K562 (cell line): ENCODE measurements at regions not wholly inside any gene's neighbourhood (a gene's known extent, or its start where the extent isn't known, plus 50 kb on each side); places are given as distances from the start of the nearest gene placed in this dataset.
A peak's percentile ranks its signal among the peaks of the same experiment; 100 is the strongest.

Source experiments
- CBX5 ChIP-seq: IDR thresholded peaks from 2 replicates; pipeline ENCODE4 v1.6.1; 2014; ENCODE audit warnings: low read depth, borderline replicate concordance
- JUN ChIP-seq, 2 experiments: sonication (generic) in 1 of 2; formaldehyde crosslinking in 1 of 2; IDR thresholded peaks; 2 replicates each; pipeline versions ENCODE4 v1.6.1 to v1.8.0; 2012 to 2022; ENCODE audit warnings: borderline replicate concordance in 2 of 2, mild to moderate bottlenecking in 2 of 2, improper control_type of control experiment in 1 of 2, low read depth in 1 of 2, low read length in 1 of 2, missing genetic modification reagents in 1 of 2
- JUNB ChIP-seq: fragments of 450-650 bp; formaldehyde crosslinking; conservative IDR thresholded peaks from 2 replicates; pipeline ENCODE4 v1.4.0; 2020; ENCODE audit warnings: mild to moderate bottlenecking
- JUND ChIP-seq, 2 experiments: IDR thresholded peaks; 2 replicates in 1 of 2; 3 replicates in 1 of 2; pipeline ENCODE4 v1.6.1; 2011; ENCODE audit warnings: borderline replicate concordance in 2 of 2, low read depth in 2 of 2, low read length in 2 of 2, improper control_type of control experiment in 1 of 2, missing biosample characterization in 1 of 2, missing genetic modification characterization in 1 of 2, missing genetic modification reagents in 1 of 2
- L3MBTL2 ChIP-seq: fragments of 450-650 bp; IDR thresholded peaks from 2 replicates; pipeline ENCODE4 v1.6.1; 2016; ENCODE audit warnings: mild to moderate bottlenecking, moderate library complexity
- MEIS2 ChIP-seq: fragments of 450-650 bp; IDR thresholded peaks from 2 replicates; pipeline ENCODE4 v1.6.1; 2014; ENCODE audit warnings: mild to moderate bottlenecking; ENCODE audit not compliant: partially characterized antibody
- POLR2H ChIP-seq: IDR thresholded peaks from 2 replicates; pipeline ENCODE4 v1.6.1; 2016; ENCODE audit warnings: missing genetic modification characterization, low read depth, mild to moderate bottlenecking, control low read depth, missing compliant biosample characterization, moderate library complexity
- SMAD1 ChIP-seq: fragments of 150-350 bp; IDR thresholded peaks from 2 replicates; pipeline ENCODE4 v1.6.1; 2014; ENCODE audit warnings: low read length, low read depth; ENCODE audit not compliant: partially characterized antibody
- SMARCA4 ChIP-seq: fragments of 450-650 bp; IDR thresholded peaks from 2 replicates; pipeline ENCODE4 v1.6.1; 2016
- SMARCE1 ChIP-seq: fragments of 450-650 bp; IDR thresholded peaks from 2 replicates; pipeline ENCODE4 v1.7.1; 2016; ENCODE audit warnings: mild to moderate bottlenecking
- SRSF9 ChIP-seq: fragments of 200-400 bp; formaldehyde crosslinking; IDR thresholded peaks from 2 replicates; pipeline ENCODE4 v1.6.1; 2017; ENCODE audit warnings: low read depth, low read length, borderline replicate concordance
- TBP ChIP-seq: optimal IDR thresholded peaks from 2 replicates; pipeline ENCODE3; 2011; ENCODE audit warnings: low read depth, low read length, improper control_type of control experiment
- ZEB2 ChIP-seq: fragments of 450-650 bp; IDR thresholded peaks from 2 replicates; pipeline ENCODE4 v1.6.1; 2016
- ZNF174 ChIP-seq: fragments of 250-450 bp; sonication (Bioruptor Pico); IDR thresholded peaks from 2 replicates; pipeline ENCODE4 v1.4.0; 2020; ENCODE audit warnings: mild to moderate bottlenecking
- TF ChIP-seq, protein P1 (sequence below): IDR thresholded peaks from 2 replicates; pipeline ENCODE4 v1.6.1; 2012; ENCODE audit warnings: low read depth, low read length, improper control_type of control experiment, borderline replicate concordance
- TF ChIP-seq, protein P2 (sequence below): fragments of 450-650 bp; formaldehyde crosslinking; IDR thresholded peaks from 2 replicates; pipeline ENCODE4 v1.4.0; 2020; ENCODE audit warnings: mild to moderate bottlenecking, mixed read lengths
- TF ChIP-seq, protein P3 (sequence below): sonication (generic); IDR thresholded peaks from 2 replicates; pipeline ENCODE4 v1.6.1; 2016
- TF ChIP-seq, protein P4 (sequence below): sonication (generic); formaldehyde crosslinking; IDR thresholded peaks from 2 replicates; pipeline ENCODE4 v1.8.1; 2023; ENCODE audit warnings: mild to moderate bottlenecking, missing genetic modification reagents
- TF ChIP-seq, protein P5 (sequence below): fragments of 450-650 bp; IDR thresholded peaks from 2 replicates; pipeline ENCODE4 v1.6.1; 2016; ENCODE audit warnings: mild to moderate bottlenecking

DNA sequence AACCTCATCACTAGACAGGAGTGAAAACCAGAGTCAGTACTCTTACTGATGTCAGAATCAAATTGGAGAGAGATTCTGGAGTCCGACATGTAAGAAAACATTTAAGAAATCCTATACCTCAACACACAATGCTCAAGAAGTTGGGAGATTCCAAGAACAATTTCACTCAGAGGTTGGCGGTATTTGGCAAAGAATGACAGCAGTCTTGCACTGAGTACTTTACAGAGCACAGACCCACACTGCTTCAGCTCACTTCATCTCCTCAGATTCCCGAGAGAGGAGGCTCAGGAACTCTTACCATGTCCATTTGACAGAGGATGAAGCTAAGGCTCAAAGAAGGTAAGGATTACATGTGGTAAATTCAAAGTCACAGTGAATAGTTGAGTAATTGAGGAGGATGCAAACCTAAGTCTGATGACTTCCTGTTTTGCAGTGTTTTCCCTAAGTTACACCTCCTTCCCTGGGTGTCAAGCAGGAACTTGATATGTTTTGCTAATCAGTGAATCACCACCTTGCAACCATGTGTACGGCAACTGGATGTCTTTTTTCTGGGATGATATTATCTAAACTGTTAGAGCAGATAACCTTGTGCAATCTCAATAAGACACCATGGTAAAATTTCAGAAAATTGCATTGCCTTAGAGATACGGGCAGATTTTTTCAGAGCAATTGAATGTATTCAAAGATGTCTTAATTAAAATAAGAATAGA lies 61.3 kb upstream of the MME start (continued):
- TF ChIP-seq, protein P1, sequence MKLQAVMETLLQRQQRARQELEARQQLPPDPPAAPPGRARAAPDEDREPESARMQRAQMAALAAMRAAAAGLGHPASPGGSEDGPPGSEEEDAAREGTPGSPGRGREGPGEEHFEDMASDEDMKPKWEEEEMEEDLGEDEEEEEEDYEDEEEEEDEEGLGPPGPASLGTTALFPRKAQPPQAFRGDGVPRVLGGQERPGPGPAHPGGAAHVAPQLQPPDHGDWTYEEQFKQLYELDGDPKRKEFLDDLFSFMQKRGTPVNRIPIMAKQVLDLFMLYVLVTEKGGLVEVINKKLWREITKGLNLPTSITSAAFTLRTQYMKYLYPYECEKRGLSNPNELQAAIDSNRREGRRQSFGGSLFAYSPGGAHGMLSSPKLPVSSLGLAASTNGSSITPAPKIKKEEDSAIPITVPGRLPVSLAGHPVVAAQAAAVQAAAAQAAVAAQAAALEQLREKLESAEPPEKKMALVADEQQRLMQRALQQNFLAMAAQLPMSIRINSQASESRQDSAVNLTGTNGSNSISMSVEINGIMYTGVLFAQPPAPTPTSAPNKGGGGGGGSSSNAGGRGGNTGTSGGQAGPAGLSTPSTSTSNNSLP, result peak; percentile 71; the same call in 1 of the 2 replicates
- no peak for TF ChIP-seq SMAD1
- no peak for TF ChIP-seq ZNF174 (CRISPR knock-in tag)
- TF ChIP-seq POLR2H (tag), result peak; percentile 52; the same call in 1 of the 2 replicates
- TF ChIP-seq, protein P2, sequence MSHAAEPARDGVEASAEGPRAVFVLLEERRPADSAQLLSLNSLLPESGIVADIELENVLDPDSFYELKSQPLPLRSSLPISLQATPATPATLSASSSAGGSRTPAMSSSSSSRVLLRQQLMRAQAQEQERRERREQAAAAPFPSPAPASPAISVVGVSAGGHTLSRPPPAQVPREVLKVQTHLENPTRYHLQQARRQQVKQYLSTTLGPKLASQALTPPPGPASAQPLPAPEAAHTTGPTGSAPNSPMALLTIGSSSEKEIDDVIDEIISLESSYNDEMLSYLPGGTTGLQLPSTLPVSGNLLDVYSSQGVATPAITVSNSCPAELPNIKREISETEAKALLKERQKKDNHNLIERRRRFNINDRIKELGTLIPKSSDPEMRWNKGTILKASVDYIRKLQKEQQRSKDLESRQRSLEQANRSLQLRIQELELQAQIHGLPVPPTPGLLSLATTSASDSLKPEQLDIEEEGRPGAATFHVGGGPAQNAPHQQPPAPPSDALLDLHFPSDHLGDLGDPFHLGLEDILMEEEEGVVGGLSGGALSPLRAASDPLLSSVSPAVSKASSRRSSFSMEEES (CRISPR knock-in tag), result no peak
- no peak for TF ChIP-seq CBX5
- peak; percentile 83 for TF ChIP-seq JUND (IDR thresholded peaks at IDR 0.05; ENCODE audit: borderline replicate concordance, low read depth, low read length)
- TF ChIP-seq JUND (tag; IDR thresholded peaks at IDR 0.05; ENCODE audit: borderline replicate concordance, low read depth, low read length), result peak; percentile 51; the same call in 1 of the 3 replicates
- TF ChIP-seq, protein P3, sequence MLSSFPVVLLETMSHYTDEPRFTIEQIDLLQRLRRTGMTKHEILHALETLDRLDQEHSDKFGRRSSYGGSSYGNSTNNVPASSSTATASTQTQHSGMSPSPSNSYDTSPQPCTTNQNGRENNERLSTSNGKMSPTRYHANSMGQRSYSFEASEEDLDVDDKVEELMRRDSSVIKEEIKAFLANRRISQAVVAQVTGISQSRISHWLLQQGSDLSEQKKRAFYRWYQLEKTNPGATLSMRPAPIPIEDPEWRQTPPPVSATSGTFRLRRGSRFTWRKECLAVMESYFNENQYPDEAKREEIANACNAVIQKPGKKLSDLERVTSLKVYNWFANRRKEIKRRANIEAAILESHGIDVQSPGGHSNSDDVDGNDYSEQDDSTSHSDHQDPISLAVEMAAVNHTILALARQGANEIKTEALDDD, result peak; percentile 65; the same call in 1 of the 2 replicates
- no peak for TF ChIP-seq TBP
- peak; percentile 92 for TF ChIP-seq SMARCA4
- peak; percentile 86 for TF ChIP-seq ZEB2
- TF ChIP-seq, protein P4, sequence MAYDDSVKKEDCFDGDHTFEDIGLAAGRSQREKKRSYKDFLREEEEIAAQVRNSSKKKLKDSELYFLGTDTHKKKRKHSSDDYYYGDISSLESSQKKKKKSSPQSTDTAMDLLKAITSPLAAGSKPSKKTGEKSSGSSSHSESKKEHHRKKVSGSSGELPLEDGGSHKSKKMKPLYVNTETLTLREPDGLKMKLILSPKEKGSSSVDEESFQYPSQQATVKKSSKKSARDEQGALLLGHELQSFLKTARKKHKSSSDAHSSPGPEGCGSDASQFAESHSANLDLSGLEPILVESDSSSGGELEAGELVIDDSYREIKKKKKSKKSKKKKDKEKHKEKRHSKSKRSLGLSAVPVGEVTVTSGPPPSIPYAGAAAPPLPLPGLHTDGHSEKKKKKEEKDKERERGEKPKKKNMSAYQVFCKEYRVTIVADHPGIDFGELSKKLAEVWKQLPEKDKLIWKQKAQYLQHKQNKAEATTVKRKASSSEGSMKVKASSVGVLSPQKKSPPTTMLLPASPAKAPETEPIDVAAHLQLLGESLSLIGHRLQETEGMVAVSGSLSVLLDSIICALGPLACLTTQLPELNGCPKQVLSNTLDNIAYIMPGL (CRISPR knock-in tag), result no peak
- TF ChIP-seq SRSF9, result no peak
- no peak for TF ChIP-seq JUNB (CRISPR knock-in tag)
- TF ChIP-seq, protein P5, sequence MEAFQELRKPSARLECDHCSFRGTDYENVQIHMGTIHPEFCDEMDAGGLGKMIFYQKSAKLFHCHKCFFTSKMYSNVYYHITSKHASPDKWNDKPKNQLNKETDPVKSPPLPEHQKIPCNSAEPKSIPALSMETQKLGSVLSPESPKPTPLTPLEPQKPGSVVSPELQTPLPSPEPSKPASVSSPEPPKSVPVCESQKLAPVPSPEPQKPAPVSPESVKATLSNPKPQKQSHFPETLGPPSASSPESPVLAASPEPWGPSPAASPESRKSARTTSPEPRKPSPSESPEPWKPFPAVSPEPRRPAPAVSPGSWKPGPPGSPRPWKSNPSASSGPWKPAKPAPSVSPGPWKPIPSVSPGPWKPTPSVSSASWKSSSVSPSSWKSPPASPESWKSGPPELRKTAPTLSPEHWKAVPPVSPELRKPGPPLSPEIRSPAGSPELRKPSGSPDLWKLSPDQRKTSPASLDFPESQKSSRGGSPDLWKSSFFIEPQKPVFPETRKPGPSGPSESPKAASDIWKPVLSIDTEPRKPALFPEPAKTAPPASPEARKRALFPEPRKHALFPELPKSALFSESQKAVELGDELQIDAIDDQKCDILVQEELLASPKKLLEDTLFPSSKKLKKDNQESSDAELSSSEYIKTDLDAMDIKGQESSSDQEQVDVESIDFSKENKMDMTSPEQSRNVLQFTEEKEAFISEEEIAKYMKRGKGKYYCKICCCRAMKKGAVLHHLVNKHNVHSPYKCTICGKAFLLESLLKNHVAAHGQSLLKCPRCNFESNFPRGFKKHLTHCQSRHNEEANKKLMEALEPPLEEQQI, result peak; percentile 77; the same call in 1 of the 2 replicates
- TF ChIP-seq L3MBTL2, result peak; percentile 82
- TF ChIP-seq MEIS2, result peak; percentile 69
- peak; percentile 89 for TF ChIP-seq SMARCE1
- TF ChIP-seq JUN (IDR thresholded peaks at IDR 0.05; ENCODE audit: borderline replicate concordance, low read depth, low read length), result peak; percentile 67; the same call in 1 of the 2 replicates
- no peak for TF ChIP-seq JUN (CRISPR knock-in tag; IDR thresholded peaks at IDR 0.05; ENCODE audit: borderline replicate concordance)
